ENCODE measurements at regions not wholly inside any gene's neighbourhood (a gene's known extent, or its start where the extent isn't known, plus 50 kb on each side); places are given as distances from the start of the nearest gene placed in this dataset.

- Histone ChIP-seq H3K4me3 (ENCODE audit: low read length) (no peak overlapping the region), H3K4me1 (ENCODE audit: control insufficient read depth, low read length) (no peaks in the 10 kb centered on the region), H3K36me3 (ENCODE audit: control insufficient read depth, low read length) (peaks cover 7% of the 10 kb centered on the region), H3K79me2 (ENCODE audit: control insufficient read depth, low read length) (no peaks in the 10 kb centered on the region), H3K9me3 (ENCODE audit: control insufficient read depth, insufficient read depth, low read length) (no peaks in the 10 kb centered on the region), H3K27me3 (ENCODE audit: control insufficient read depth, low read length) (no peaks in the 10 kb centered on the region), H3K4me2 (ENCODE audit: low read length) (no peak overlapping the region), H3K27ac (ENCODE audit: low read depth, low read length) (no peak overlapping the region), H3F3A (ENCODE audit: control insufficient read depth, insufficient read depth) (0 out of 2 replicates have a peak, but pooled peaks cover 2% of the 10 kb centered on the region), H3K9me2 (replicated peaks; ENCODE audit: control insufficient read depth, low read length) (no peaks in the 10 kb centered on the region), H4K20me1 (ENCODE audit: control insufficient read depth, insufficient read depth, low read depth, low read length) (no peaks in the 10 kb centered on the region)
- TF ChIP-seq CTCF (IDR thresholded peaks at IDR 0.05; ENCODE audit: low read depth, low read length, poor library complexity, severe bottlenecking) (no peak), EZH2phosphoT487 (IDR thresholded peaks at IDR 0.05; ENCODE audit: borderline replicate concordance, low read length) (no peak)
Measured at GRCh38 chr22:25465949-25466348, 98.5 kb upstream of the GRK3 start.

- Histone ChIP-seq H3K79me2 (ENCODE audit: control insufficient read depth, low read length) (no peaks in the 10 kb centered on the region), H3K4me3 (ENCODE audit: low read length) (no peak overlapping the region), H3K27ac (ENCODE audit: low read depth, low read length) (no peak overlapping the region), H3K27me3 (ENCODE audit: control insufficient read depth, low read length) (no peaks in the 10 kb centered on the region), H3K36me3 (ENCODE audit: control insufficient read depth, low read length) (no peaks in the 10 kb centered on the region), H3K4me2 (ENCODE audit: low read length) (no peak overlapping the region), H3K9me2 (replicated peaks; ENCODE audit: control insufficient read depth, low read length) (no peaks in the 10 kb centered on the region), H3F3A (ENCODE audit: control insufficient read depth, insufficient read depth) (no peaks in the 10 kb centered on the region), H3K4me1 (ENCODE audit: control insufficient read depth, low read length) (no peaks in the 10 kb centered on the region), H4K20me1 (ENCODE audit: control insufficient read depth, insufficient read depth, low read depth, low read length) (no peaks in the 10 kb centered on the region), H3K9me3 (ENCODE audit: control insufficient read depth, insufficient read depth, low read length) (peaks cover 2% of the 10 kb centered on the region; the same call in 1 of the 2 replicates)
- TF ChIP-seq EZH2phosphoT487 (IDR thresholded peaks at IDR 0.05; ENCODE audit: borderline replicate concordance, low read length) (no peak), CTCF (IDR thresholded peaks at IDR 0.05; ENCODE audit: low read depth, low read length, poor library complexity, severe bottlenecking) (no peak)
Measured at GRCh38 chr22:25472382-25472781, 92.1 kb upstream of the GRK3 start.

- TF ChIP-seq EZH2phosphoT487 (IDR thresholded peaks at IDR 0.05; ENCODE audit: borderline replicate concordance, low read length), result no peak
- TF ChIP-seq CTCF (IDR thresholded peaks at IDR 0.05; ENCODE audit: low read depth, low read length, poor library complexity, severe bottlenecking), result no peak
- H3K4me1 ChIP-seq (ENCODE audit: control insufficient read depth, low read length), result no peaks in the 10 kb centered on the region
Measured at GRCh38 chr22:25475257-25476022, 89.0 kb upstream of the GRK3 start.

More at GRCh38 chr22:25475257-25476022, 89.0 kb upstream of the GRK3 start:
- Histone ChIP-seq H3K4me3 (ENCODE audit: low read length) (no peak overlapping the region), H3K79me2 (ENCODE audit: control insufficient read depth, low read length) (no peaks in the 10 kb centered on the region), H3K9me2 (replicated peaks; ENCODE audit: control insufficient read depth, low read length) (no peaks in the 10 kb centered on the region), H3F3A (ENCODE audit: control insufficient read depth, insufficient read depth) (no peaks in the 10 kb centered on the region), H3K9me3 (ENCODE audit: control insufficient read depth, insufficient read depth, low read length) (peaks cover 4% of the 10 kb centered on the region; the same call in 1 of the 2 replicates), H3K27me3 (ENCODE audit: control insufficient read depth, low read length) (no peaks in the 10 kb centered on the region), H3K27ac (ENCODE audit: low read depth, low read length) (no peak overlapping the region), H4K20me1 (ENCODE audit: control insufficient read depth, insufficient read depth, low read depth, low read length) (no peaks in the 10 kb centered on the region), H3K4me2 (ENCODE audit: low read length) (no peak overlapping the region), H3K36me3 (ENCODE audit: control insufficient read depth, low read length) (no peaks in the 10 kb centered on the region)
